GM19468 (cell line): ENCODE measurements at regions not wholly inside any gene's neighbourhood (a gene's known extent, or its start where the extent isn't known, plus 50 kb on each side); places are given as distances from the start of the nearest gene placed in this dataset.

ENCODE experiments used
- ATAC-seq: cut with Tn5 transposase; IDR thresholded peaks from one replicate; pipeline ENCODE4 v1.9.1; 2021; ENCODE audit warnings: mild to moderate bottlenecking, moderate library complexity, moderate number of reproducible peaks; ENCODE audit not compliant: unreplicated experiment; ENCODE audit errors: extremely low read depth

DNA sequence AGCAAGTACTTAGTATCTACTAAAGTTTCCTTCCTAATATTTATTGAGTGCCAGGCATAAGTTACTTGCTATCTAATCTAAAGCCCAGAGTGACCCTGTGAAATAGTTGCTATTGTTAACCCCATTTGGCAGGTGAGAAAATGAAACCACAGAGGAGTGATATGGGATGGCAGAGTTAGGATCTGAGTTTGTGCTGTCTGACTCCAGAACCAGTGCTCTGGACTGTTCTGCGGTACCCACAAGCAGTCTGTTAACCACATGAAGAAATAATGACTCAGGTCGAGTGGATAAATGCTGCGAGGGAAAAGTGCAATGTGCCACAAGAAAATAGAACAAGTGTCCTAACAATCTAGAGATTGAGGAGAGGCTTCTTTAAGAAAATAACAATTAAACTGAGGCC lies 60.7 kb upstream of the GZMB start:
- ATAC-seq = no peak

DNA sequence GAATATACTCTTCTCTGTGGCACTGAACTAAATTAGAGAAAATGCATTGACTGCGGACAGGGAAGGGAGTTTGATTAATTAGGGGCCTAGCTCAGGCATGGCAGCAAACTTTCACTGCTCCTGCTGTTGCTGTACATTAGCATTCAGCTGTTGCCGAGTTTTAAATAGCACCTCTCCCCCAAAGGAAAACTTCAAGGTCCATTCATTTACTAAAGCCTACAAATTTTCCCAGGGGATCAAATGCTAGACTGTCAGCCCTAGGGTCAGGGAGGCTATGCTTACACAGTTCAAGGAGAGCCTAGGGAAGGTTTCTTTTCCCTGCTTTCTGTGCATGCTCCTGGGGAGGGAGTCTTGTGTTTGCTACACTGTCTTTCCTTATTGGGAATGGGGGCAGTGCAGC lies 60.0 kb upstream of the GZMB start:
- no peak for ATAC-seq

DNA sequence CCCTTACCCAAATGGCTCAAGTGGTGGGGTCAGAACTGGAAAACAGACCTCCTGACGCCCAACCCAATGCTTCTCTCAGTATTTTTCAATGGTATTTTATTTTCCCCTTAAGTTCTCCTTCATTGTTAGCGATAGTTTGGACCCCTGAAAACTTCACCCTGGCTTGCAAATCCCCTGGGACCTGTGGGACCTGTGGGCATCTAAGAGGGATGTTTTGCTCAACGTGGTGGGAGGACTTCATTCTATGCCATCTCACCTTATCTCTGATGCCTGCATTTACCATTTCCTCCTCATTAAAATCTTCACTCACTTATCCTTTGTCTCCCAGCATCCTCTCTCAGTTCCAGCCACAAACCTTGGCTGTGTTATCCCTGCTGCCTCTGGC lies 59.4 kb upstream of the GZMB start:
- ATAC-seq = no peak

DNA sequence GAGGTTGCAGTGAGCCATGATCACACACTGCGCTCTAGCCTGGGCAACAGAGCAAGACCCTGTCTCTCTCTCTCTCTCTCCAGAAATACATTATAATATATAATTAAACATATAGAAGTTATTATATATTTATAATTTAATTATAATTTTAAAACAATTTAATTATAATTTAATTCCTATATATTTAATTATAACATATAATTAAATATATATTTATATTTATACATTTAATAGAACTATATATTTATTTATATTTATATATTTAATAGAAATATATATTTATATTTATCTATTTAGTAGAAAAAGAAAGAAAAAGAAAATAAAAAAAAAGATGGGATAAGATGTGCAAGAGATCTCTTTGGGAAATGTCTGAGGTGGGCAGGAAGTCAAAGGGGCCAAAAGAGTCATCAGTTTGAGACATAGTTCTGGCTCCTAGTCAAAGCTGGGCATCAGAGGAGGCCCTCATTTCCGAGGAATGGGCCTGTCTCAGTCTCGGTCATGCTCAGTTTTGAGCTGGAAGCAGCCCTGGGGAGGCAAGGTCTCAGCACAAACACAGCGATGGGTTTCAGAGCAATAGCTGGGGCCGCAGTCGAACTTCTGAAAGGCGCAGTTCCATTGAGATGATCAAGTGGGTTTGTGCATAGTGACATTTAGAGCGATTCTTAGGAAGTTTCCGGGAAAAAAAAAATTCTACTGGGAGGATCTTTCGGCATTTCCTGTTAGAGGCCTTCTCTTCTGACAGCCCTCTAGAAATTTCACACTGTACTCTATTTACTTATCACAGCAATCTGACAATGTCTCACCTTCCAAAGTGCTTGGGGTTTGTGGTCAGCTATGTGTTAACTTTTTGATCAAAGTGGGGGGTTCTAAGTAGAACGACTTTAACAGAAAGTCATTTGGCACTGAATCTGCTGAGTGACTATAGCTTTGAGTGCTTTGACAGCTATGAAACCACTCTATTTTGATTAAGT lies 58.7 kb upstream of the GZMB start:
- ATAC-seq = no peak

DNA sequence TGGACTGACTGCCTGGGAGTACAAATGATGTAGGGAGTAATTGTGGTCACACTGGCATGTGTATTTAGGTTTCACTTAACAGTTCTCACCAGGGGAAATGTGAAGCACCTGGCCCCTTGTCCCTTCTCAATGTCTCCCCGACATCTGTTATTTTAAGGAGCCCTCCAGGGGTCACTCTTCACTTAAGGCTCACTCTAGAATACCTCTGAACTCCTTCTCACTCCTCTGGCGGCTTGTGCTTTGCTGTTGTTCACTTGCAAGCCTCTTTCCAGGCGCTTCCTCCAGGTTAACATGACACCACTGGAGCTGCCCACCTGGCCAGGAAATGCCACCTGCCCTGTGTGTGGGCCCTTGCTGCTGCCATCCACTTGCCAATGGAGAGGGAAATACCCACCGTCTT lies 56.5 kb upstream of the GZMB start:
- ATAC-seq = no peak

DNA sequence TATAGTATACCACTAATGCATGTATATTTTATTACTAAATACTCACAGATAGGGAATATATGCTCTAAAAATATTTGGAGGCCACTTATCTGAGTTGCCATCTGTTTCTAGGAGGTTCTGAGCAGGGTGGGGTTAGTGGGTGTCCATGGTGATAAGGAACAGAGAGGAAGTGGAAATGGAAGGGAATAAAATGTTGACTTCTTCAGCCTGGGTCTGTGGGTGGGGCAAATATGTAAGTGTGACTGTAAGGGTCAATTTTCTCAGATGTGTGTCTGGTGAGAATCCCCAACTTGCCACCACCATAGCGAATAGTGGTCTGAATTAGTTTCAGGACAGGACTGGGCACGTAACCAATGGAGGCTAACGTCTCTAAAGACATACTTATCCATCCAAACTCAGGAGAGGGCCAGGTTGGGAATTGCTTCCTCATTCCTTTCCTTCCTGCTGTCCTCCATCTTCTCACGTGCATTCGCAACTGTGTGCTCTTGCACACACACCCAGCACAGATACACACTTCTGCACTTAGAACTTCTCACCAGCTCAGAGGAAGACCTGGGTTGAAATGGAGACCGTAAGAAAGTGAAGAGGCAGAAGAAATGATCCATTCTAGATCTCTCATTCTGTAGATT lies 54.2 kb upstream of the GZMB start:
- no peak for ATAC-seq
